BJ (cell line): ENCODE measurements at regions not wholly inside any gene's neighbourhood (a gene's known extent, or its start where the extent isn't known, plus 50 kb on each side); places are given as distances from the start of the nearest gene placed in this dataset.
A peak's percentile ranks its signal among the peaks of the same experiment; 100 is the strongest.

Experiments used
- CTCF ChIA-PET: fragments of 350-600 bp; formaldehyde crosslinking; extraction: SDS; loops from one replicate; lab custom pipeline; 2021; ENCODE audit warnings: antibody characterized with exemption, inconsistent platforms; lab: Yijun Ruan, JAX
- POLR2A ChIA-PET: fragments of 300-600 bp; sonication (Branson Sonifier 250); formaldehyde crosslinking; extraction: SDS; loops from one replicate; lab custom pipeline; 2021; ENCODE audit warnings: antibody characterized with exemption; lab: Charles Lee
- DNase-seq: peaks from one replicate; pipeline ENCODE4 v3.0.0-alpha.2; 2011; ENCODE audit warnings: low read depth
- H3K27me3 ChIP-seq: 2 replicates; pipeline ENCODE4 v1.6.0; 2011; ENCODE audit warnings: low read length; ENCODE audit not compliant: control insufficient read depth, insufficient read depth
- H3K36me3 ChIP-seq: 2 replicates; pipeline ENCODE4 v1.5.1; 2011; ENCODE audit warnings: low read length; ENCODE audit not compliant: control insufficient read depth, insufficient read depth
- H3K4me3 ChIP-seq: 2 replicates; pipeline ENCODE4 v1.5.1; 2011; ENCODE audit warnings: low read depth, mild to moderate bottlenecking, control low read depth, low read length
- TF ChIP-seq, protein P1 (sequence below): IDR thresholded peaks from 2 replicates; pipeline ENCODE4 v1.5.1; 2011; ENCODE audit warnings: low read depth, mild to moderate bottlenecking, control low read depth, inconsistent platforms, low read length, moderate library complexity; ENCODE audit not compliant: insufficient read depth

DNA sequence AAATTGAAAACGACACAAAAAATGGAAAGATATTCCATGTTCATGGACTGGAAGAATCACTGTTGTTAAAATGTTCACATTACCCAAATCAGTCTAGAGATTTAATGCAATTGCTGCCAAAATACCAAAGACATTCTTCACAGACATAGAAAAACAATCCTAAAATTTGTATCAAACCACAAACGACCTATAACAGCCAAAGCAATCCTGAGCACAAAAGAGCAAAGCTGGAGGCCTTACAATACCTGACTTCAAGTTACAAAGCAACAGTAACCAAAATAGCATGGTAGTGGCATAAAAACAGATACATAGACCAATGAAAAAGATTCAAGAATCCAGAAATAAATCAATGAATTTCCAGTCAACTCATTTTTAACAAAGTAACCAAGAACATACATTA is 1077.3 kb downstream of the KCNT2 start:
- POLR2A ChIA-PET: no interaction called here
- TF ChIP-seq, protein P1, sequence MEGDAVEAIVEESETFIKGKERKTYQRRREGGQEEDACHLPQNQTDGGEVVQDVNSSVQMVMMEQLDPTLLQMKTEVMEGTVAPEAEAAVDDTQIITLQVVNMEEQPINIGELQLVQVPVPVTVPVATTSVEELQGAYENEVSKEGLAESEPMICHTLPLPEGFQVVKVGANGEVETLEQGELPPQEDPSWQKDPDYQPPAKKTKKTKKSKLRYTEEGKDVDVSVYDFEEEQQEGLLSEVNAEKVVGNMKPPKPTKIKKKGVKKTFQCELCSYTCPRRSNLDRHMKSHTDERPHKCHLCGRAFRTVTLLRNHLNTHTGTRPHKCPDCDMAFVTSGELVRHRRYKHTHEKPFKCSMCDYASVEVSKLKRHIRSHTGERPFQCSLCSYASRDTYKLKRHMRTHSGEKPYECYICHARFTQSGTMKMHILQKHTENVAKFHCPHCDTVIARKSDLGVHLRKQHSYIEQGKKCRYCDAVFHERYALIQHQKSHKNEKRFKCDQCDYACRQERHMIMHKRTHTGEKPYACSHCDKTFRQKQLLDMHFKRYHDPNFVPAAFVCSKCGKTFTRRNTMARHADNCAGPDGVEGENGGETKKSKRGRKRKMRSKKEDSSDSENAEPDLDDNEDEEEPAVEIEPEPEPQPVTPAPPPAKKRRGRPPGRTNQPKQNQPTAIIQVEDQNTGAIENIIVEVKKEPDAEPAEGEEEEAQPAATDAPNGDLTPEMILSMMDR: no peak
- CTCF ChIA-PET: no interaction called here
- H3K36me3 ChIP-seq: no peaks in the 10 kb centered on the region
- peak; percentile 11 for DNase-seq
- no peak overlapping the region for H3K4me3 ChIP-seq
- no peaks in the 10 kb centered on the region for H3K27me3 ChIP-seq

DNA sequence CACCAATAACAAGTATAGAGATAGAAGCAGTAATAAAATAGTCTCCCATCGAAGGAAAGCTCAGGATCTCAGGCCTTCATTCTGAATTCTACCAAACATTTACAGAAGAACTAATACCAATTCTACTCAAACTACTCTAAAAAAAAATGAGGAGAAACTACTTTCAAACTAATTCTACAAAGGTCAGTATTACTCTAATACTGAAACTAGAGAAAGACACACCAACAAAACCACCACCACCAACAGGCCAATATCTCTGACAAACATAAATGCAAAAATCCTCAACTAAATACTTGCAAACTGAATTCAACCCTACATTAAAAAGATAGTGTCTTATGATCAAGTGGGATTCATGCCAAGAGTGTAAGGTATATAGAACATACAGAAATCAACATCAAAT is 1078.4 kb downstream of the KCNT2 start:
- ChIA-PET CTCF (no interaction called here), POLR2A (no interaction called here)
- no peak for DNase-seq
- Histone ChIP-seq H3K36me3 (no peaks in the 10 kb centered on the region), H3K4me3 (no peak overlapping the region), H3K27me3 (no peaks in the 10 kb centered on the region)
- TF ChIP-seq, protein P1: no peak

DNA sequence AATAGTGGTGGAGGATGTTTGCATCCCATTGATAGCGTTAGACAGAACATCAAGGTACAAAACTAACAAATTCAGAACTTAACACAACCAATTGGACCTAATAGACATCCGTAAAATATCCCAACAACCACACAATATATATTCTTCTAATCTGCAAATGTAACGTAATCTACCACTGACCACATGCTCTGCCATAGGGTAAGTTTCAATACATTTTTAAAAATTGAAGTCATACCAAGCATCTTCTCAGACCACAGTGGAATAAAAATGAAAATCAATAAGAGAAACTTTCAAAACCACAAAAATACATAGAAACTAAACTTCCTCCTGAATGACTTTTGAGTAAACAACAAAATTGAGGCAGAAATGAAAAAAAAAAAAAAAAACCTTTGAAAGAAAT is 1087.5 kb downstream of the KCNT2 start:
- TF ChIP-seq, protein P1: no peak
- no peaks in the 10 kb centered on the region for H3K36me3 ChIP-seq
- ChIA-PET POLR2A (no interaction called here), CTCF (no interaction called here)
- no peak overlapping the region for H3K4me3 ChIP-seq
- no peak for DNase-seq
- no peaks in the 10 kb centered on the region for H3K27me3 ChIP-seq

DNA sequence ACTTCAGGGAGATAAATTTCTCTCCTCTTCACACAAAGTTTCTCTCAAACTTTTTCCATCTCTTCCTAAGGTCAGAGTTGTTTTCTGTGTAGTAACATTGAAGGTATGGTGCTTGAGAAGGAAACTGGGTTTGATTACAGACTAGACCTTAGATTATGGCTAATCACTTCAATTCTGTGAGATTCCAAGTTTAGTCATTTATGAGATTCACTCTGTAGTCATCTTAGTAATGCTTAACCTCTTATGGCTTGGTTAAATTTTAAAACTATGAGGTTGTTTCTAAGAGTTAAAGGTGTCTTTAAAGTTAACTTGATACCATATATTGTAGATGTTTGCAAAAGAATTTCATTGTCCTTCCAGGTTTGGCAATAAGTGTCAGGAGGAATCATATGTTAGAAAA is 1092.2 kb downstream of the KCNT2 start:
- no peak for DNase-seq

GRCh38 chr1:195511501-195511900 is 1096.7 kb downstream of the KCNT2 start:
- CTCF ChIA-PET: no interaction called here
- TF ChIP-seq, protein P1: no peak
- no peaks in the 10 kb centered on the region for H3K27me3 ChIP-seq
- DNase-seq: no peak
- POLR2A ChIA-PET: no interaction called here
- no peak overlapping the region for H3K4me3 ChIP-seq
- H3K36me3 ChIP-seq: no peaks in the 10 kb centered on the region

More for the DNA sequence above, 1092.2 kb downstream of the KCNT2 start:
- no peak overlapping the region for H3K4me3 ChIP-seq
- TF ChIP-seq, protein P1: no peak
- ChIA-PET CTCF (no interaction called here), POLR2A (no interaction called here)
- no peaks in the 10 kb centered on the region for H3K27me3 ChIP-seq
- H3K36me3 ChIP-seq: no peaks in the 10 kb centered on the region
